GM19438 (cell line): ENCODE measurements at regions not wholly inside any gene's neighbourhood (a gene's known extent, or its start where the extent isn't known, plus 50 kb on each side); places are given as distances from the start of the nearest gene placed in this dataset.
"Not testable (repeated sequence)": the region's sequence is repeated elsewhere in the genome, so short reads cannot be mapped to it uniquely, and the experiment has no call there.

Experiments
- ATAC-seq: cut with Tn5 transposase; IDR thresholded peaks from one replicate; pipeline ENCODE4 v1.9.1; 2021; ENCODE audit warnings: low read depth; ENCODE audit not compliant: unreplicated experiment

GRCh38 chr5:143596824-143597223, 193.3 kb upstream of the NR3C1 start:
- no peak for ATAC-seq

GRCh38 chr5:143594902-143595818, 191.7 kb upstream of the NR3C1 start:
- ATAC-seq: no peak

- peak; percentile 55 for ATAC-seq
Measured at GRCh38 chr5:143593723-143594122, 190.2 kb upstream of the NR3C1 start.

DNA sequence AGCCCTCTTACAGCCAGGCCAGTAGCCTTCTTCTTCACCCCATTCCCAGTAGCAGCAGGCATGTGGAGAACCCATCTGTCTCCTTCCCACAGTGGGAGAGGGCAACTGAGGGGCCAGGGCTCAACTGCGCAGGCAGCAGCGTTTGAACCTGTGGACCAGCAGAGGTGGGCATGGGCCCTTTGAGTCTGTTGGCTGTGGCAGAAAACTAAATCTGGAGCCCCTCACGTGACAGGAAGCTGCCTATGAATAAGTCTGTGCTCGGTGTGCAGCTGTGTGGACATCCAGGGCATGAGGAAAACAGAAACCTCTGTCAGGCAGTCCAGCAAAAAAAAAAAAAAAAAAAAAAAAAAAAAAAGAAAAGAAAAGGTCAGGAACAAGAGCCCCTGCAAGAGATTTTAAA, 189.2 kb upstream of the NR3C1 start:
- ATAC-seq: peak; percentile 83

DNA sequence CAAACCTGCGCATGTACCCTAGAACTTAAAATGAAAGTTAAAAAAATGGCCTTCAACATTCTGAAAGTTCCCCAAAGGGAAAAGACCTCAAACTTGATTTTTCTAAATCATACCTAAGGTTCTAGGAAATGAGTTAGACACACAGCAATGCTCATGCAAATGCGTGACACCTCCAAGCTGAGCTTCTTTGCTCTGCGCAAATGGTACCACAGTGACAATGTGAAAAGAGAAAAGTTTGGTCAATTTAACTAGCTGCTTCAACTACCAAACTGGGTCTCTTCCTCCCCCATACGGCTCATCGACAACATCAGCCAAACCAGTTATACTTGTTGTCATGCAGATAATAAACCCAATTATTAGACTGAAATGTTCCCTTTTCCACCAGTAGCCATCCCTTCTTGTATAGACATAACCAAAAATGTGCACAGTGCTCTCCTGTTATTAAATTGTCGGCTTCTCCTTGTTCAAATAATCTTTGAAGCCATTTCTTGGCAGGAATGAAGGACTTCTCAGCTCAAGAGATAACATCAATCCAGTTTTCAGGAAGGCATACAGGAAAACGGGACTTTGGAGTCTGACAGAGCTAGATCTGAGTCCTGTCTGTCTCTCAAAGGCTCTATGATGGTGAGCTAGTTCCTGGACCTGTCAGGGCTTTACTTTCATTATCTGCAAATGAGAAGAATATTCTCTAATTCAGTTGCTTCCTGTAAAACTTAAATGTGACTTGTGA, 185.6 kb upstream of the NR3C1 start:
- no peak for ATAC-seq

DNA sequence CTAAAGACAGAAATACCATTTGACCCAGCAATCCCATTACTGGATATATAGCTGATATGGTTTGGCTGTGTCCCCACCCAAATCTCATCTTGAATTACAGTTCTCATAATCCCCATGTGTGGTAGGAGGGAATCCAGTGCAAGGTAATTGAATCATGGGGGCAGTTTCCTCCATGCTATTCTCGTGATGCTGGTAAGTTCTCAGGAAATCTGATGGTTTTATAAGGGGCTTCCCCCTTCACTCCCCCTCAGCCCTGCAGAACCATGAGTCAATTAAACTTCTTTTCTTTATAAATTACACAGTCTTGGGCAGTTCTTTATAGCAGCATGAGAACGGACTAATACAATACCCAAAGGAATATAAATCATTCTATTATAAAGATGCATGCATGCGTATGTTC, 184.6 kb upstream of the NR3C1 start:
- ATAC-seq: not testable (repeated sequence)

- ATAC-seq: no peak
Measured at GRCh38 chr5:143586781-143587362, 183.4 kb upstream of the NR3C1 start.

- ATAC-seq: no peak
Measured at GRCh38 chr5:143585970-143586369, 182.5 kb upstream of the NR3C1 start.

DNA sequence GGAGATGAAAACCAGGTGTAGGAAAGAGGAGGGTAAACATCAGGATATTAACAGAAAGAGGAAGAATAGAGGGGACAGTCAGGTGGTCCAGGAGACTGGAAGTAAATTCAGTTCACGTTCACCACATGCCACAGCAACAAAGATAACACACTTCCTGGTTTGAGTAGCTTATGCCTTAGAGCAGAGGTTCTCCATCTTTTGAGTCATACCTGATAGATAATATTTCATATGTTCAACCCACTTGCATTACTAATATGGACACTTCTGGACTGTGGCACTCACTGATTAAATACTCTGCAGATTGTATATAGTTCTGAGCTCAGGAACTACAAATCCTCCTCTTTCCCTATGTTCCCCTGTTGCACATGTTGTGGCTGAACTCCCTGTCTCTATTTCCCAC, 179.9 kb upstream of the NR3C1 start:
- no peak for ATAC-seq

- no peak for ATAC-seq
Measured at GRCh38 chr5:143582869-143583268, 179.4 kb upstream of the NR3C1 start.

- ATAC-seq: no peak
Measured at GRCh38 chr5:143582176-143582575, 178.7 kb upstream of the NR3C1 start.

- no peak for ATAC-seq
Measured at GRCh38 chr5:143581649-143582048, 178.2 kb upstream of the NR3C1 start.

DNA sequence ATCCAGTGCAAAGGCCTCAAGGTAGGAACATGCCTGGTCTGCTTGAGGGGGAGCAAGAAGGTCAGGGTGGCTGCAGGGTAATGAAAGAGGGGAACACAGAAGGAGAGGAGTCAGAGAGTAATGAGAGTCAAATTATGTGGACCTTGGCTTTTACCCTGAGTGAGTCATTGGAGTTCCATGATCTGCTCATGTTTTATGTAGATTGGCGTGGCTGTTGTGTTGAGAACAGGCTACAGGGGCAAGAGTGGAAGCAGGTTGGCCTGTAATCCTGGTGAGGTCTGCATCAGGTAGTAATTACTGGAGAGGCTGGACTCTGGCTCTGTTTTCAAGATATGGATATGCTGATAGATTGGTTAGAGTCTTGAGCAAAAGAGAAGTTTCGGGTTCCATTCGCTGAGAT, 177.7 kb upstream of the NR3C1 start:
- no peak for ATAC-seq

DNA sequence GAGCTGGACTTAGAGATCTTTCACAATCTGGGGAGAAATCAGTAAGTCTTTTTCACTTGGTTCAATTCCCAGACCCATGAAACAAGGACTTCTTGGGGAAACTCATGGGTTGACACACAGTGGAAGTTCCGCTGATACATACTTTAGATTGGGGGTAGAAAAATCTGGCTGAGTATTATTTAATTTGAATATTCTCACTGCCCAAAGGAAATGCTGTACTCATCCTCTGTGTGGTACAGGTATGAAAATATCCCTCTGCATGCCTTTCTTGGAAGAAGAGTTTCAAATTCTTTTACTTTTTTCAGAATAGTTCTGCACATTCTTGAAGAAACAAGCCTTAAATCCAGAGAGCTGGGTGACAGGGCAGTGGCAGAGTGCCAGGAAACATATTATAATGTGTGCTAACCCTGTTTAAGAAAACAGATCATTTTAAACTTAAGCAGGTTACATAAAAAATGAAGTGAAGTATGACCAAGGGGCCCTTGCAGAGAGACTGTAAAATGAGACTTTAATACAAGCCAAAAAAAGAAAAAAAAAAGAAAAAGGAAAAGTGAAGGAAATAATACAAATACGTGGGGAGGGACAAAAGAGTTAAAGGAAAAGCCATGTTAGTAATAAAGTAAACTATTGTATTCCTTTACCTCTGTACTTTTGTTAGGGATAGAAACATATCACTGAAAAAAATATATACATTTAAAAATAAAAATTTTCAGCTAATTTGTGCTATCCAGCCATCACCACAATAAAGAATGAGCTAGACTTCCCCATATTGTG, 173.4 kb upstream of the NR3C1 start:
- ATAC-seq: no peak

DNA sequence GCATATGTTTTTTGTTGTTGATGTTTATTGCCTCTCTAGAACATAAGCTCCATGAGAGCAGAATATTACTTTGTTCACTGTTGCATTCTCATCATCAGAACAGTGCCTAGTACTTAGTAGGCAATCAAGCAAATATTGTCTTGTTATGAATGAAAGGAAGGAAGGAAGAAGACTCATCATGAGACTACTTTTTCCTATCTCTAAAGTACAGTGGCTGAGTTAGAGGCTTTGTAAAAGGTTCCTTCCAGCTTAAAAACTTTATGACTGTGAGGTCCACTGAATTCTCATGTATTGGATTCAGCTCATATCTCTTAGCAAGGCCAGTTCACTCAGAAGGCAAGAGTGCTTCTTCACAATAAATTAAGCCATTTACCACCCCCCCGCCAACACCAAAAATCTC, 171.8 kb upstream of the NR3C1 start:
- ATAC-seq: no peak

- no peak for ATAC-seq
Measured at GRCh38 chr5:143574236-143574635, 170.8 kb upstream of the NR3C1 start.

DNA sequence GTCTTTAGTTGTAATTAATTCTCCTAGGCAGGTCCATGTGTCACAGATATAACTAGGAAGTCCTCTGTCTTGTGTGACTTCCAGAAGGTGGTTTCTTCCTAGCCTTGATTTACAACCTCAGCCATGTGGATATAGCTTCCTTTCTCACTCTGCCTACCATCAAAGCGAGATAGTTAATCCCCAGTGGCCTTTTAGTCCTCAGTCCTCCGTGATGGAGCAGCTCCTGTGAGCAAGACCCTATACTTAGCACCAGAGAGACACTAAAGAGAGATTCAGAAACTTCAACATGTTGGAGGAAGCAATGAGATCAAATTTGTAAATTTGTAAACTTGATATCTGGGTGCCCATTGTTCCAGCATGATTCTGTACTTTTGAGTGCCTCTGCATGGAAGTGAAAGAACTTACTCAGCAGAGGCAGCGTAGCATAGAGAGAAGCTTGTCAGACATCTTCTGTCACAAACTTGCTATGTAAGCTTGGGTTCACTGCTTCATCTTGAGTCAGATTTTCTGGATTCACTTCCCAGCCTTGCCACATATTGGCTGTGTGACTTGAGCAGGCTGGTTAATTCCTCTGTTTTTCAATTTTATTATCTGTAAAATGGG, 170.2 kb upstream of the NR3C1 start:
- no peak for ATAC-seq

DNA sequence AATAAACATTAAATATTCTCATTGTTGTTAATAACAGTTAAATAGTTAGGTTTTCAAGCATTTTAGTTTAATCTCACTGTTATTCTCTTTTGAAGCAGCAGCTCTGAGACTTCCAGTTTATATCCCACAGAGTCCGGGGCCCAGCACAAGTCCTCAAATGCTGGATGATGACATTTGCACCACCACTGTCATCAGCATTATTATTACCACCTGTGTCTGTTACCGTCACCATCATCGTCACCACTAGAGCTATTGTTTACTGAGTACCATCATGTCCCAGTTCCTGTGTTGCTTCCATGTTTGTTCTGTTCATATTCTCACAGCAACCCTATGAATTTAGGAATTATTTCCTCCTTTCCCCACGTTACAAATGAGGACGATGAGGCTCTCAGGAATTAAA, 169.2 kb upstream of the NR3C1 start:
- no peak for ATAC-seq

- ATAC-seq: no peak
Measured at GRCh38 chr5:143571642-143572624, 168.4 kb upstream of the NR3C1 start.
